ENCODE measurements at regions not wholly inside any gene's neighbourhood (a gene's known extent, or its start where the extent isn't known, plus 50 kb on each side); places are given as distances from the start of the nearest gene placed in this dataset.
"Not testable (repeated sequence)": the region's sequence is repeated elsewhere in the genome, so short reads cannot be mapped to it uniquely, and the experiment has no call there.

- DNase-seq: no peak
- Histone ChIP-seq H3K9me3 (no peaks in the 10 kb centered on the region), H3K36me3 (no peaks in the 10 kb centered on the region), H3K27ac (no peak overlapping the region), H3K27me3 (no peaks in the 10 kb centered on the region), H3K4me1 (no peaks in the 10 kb centered on the region), H3K4me3 (no peak overlapping the region)
- TF ChIP-seq CTCF (IDR thresholded peaks at IDR 0.05) (no peak), POLR2A (IDR thresholded peaks at IDR 0.05) (no peak)
Observed at GRCh38 chr5:118592229-118593002, 395.9 kb downstream of the DTWD2 start.

- TF ChIP-seq POLR2A (IDR thresholded peaks at IDR 0.05) (no peak), CTCF (IDR thresholded peaks at IDR 0.05) (no peak)
- no peaks in the 10 kb centered on the region for H3K9me3 ChIP-seq
- no peak overlapping the region for H3K27ac ChIP-seq
- H3K36me3 ChIP-seq: no peaks in the 10 kb centered on the region
- H3K27me3 ChIP-seq: no peaks in the 10 kb centered on the region
- H3K4me1 ChIP-seq: no peaks in the 10 kb centered on the region
- DNase-seq: no peak
- no peak overlapping the region for H3K4me3 ChIP-seq
Observed at GRCh38 chr5:118590806-118591205, 397.5 kb downstream of the DTWD2 start.

- Histone ChIP-seq H3K4me3 (no peak overlapping the region), H3K27ac (no peak overlapping the region), H3K36me3 (no peaks in the 10 kb centered on the region), H3K4me1 (no peaks in the 10 kb centered on the region), H3K27me3 (no peaks in the 10 kb centered on the region), H3K9me3 (no peaks in the 10 kb centered on the region)
- TF ChIP-seq CTCF (IDR thresholded peaks at IDR 0.05): no peak
- DNase-seq: no peak
Observed at GRCh38 chr5:118580949-118581348, 407.4 kb downstream of the DTWD2 start.

- DNase-seq: no peak
- Histone ChIP-seq H3K4me1 (no peaks in the 10 kb centered on the region), H3K36me3 (no peaks in the 10 kb centered on the region), H3K9me3 (no peaks in the 10 kb centered on the region), H3K4me3 (no peak overlapping the region), H3K27ac (no peak overlapping the region), H3K27me3 (no peaks in the 10 kb centered on the region)
- no peak for TF ChIP-seq POLR2A (IDR thresholded peaks at IDR 0.05)
- TF ChIP-seq CTCF (IDR thresholded peaks at IDR 0.05): no peak
Observed at GRCh38 chr5:118578093-118578492, 410.3 kb downstream of the DTWD2 start.

GRCh38 chr5:118577621-118578020 is 410.7 kb downstream of the DTWD2 start:
- H3K36me3 ChIP-seq: no peaks in the 10 kb centered on the region
- H3K4me3 ChIP-seq: no peak overlapping the region
- no peaks in the 10 kb centered on the region for H3K9me3 ChIP-seq
- H3K27ac ChIP-seq: no peak overlapping the region
- TF ChIP-seq CTCF (IDR thresholded peaks at IDR 0.05): no peak
- TF ChIP-seq POLR2A (IDR thresholded peaks at IDR 0.05): no peak
- H3K27me3 ChIP-seq: no peaks in the 10 kb centered on the region
- H3K4me1 ChIP-seq: no peaks in the 10 kb centered on the region
- DNase-seq: no peak

GRCh38 chr5:118570276-118570675 is 418.1 kb downstream of the DTWD2 start:
- not testable (repeated sequence) for H3K4me1 ChIP-seq, H3K9me3 ChIP-seq, H3K4me3 ChIP-seq, H3K36me3 ChIP-seq, H3K27me3 ChIP-seq, DNase-seq, H3K27ac ChIP-seq

- H3K4me1 ChIP-seq, DNase-seq, H3K36me3 ChIP-seq, H3K27me3 ChIP-seq, H3K27ac ChIP-seq, H3K4me3 ChIP-seq, H3K9me3 ChIP-seq: not testable (repeated sequence)
Observed at GRCh38 chr5:118569596-118569995, 418.8 kb downstream of the DTWD2 start.

Data from Peyer's patch (tissue), 4 donors.